GM13976 (cell line): ENCODE measurements at regions not wholly inside any gene's neighbourhood (a gene's known extent, or its start where the extent isn't known, plus 50 kb on each side); places are given as distances from the start of the nearest gene placed in this dataset.

ENCODE experiments used
- DNase-seq: peaks from one replicate; pipeline ENCODE4 v3.0.0; 2012; ENCODE audit warnings: low spot score
- in situ Hi-C: fragments of 300-500 bp; cut with MboI; formaldehyde crosslinking; loops from one replicate; pipeline ENCODE4 v1.12.0; 2022; ENCODE audit warnings: low sequenced_read_pairs, mixed read lengths, inconsistent platforms; ENCODE audit not compliant: unreplicated experiment
- TF ChIP-seq, protein P1 (sequence below): IDR thresholded peaks from 2 replicates; pipeline ENCODE4 v1.5.1; 2012; ENCODE audit warnings: borderline replicate concordance, mild to moderate bottlenecking; ENCODE audit not compliant: insufficient read depth; ENCODE audit errors: extremely low read depth, missing control alignments, control extremely low read depth

DNA sequence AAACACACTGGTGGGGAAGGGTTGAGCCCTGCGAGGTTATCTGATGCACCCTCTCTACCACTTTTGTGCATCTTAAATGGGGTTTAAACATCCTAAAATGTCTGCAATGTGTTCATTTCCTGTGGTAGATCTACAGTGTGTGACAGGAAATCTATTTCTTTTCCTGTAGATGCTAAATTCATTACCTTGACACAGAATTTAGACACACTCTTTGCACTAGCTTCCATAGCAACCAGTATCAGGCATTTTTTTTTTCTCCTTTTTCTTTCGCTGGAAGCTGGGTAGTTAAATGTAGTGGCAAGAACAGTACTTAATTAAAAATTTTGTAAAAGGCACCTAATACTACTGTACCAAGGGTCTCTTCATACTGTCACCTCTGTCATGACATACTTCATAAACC is 141.1 kb downstream of the RFPL4B start:
- DNase-seq: no peak
- in situ Hi-C loops: no loop called here
- TF ChIP-seq, protein P1, sequence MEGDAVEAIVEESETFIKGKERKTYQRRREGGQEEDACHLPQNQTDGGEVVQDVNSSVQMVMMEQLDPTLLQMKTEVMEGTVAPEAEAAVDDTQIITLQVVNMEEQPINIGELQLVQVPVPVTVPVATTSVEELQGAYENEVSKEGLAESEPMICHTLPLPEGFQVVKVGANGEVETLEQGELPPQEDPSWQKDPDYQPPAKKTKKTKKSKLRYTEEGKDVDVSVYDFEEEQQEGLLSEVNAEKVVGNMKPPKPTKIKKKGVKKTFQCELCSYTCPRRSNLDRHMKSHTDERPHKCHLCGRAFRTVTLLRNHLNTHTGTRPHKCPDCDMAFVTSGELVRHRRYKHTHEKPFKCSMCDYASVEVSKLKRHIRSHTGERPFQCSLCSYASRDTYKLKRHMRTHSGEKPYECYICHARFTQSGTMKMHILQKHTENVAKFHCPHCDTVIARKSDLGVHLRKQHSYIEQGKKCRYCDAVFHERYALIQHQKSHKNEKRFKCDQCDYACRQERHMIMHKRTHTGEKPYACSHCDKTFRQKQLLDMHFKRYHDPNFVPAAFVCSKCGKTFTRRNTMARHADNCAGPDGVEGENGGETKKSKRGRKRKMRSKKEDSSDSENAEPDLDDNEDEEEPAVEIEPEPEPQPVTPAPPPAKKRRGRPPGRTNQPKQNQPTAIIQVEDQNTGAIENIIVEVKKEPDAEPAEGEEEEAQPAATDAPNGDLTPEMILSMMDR: no peak

DNA sequence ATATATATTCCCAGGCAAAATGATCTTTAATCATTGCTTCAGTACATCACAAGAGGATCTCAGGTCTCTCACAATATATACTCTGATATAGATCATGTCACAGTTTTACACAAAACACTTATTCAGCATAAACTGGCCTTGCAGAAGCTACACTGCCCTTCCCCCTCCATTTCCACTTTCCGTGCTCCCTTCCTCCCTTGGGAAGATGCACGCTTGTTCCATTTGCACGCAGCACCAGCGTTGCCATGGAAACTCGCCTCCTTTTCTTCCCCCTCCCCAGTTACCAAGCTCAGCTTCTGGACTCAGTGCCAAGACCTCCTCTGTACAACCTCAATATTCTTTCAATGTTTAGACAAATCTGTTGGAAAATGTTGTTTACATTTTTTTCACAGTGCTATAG is 154.6 kb downstream of the RFPL4B start:
- no peak for DNase-seq
- in situ Hi-C loops: no loop called here
- TF ChIP-seq, protein P1: no peak

DNA sequence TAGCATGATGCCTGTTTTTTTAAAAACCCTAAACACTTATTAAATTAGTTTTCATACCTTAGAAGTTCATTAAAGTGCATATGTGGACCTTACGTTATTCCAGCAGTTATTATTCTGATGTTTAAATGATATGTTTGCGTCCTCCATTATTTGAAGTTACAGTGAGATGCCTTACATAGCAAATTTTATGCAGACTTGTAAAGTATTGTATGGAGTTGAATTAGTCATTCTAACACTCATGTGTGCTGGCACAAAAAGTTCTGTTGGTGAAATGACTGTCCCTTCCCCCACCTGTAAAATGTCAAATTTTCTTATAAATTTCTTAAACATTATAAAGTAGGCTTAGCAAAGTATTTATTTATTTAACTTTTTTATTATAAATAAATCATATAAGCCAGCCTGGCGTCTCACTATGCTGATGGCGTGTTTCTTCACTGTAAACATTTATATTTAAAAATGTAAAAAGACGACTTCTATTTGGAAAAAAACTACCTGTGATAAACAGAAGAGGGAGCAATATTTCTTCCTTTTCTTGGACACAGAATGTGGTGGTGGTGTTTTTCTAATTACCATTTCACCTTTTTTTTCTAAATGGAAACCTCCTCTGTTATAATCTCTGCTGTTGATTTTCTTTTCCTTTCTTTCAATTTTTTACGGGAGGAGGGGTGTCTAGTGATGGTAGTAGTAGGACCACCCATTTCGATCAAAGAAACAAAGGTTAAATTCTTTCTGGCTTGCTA is 155.4 kb downstream of the RFPL4B start:
- in situ Hi-C loops: no loop called here
- TF ChIP-seq, protein P1: no peak
- DNase-seq: no peak

DNA sequence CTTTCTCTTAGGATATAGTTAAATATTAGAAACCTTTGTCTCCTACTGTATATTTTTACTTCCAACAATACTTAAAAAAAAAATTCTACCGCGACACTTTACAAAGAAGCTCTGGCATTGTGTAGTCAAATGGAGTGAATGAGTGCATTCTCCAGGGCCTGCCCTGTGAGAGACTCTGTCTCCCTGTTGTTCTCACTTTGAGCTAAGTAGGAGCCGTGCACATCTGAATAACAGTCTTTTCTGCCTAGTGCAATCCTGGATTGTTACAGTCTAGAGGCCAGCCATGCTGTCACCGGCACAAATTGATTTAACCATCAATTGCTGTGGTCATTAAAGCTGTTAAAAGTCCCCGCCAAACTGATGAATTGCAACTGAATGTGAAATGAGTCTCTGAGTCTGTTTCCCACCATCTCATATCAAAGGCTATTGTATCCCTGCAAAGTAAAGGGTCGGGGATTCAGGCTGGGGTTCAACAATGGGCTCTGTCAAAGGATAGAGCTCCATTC is 156.0 kb downstream of the RFPL4B start:
- in situ Hi-C loops: no loop called here
- TF ChIP-seq, protein P1: no peak
- DNase-seq: no peak

DNA sequence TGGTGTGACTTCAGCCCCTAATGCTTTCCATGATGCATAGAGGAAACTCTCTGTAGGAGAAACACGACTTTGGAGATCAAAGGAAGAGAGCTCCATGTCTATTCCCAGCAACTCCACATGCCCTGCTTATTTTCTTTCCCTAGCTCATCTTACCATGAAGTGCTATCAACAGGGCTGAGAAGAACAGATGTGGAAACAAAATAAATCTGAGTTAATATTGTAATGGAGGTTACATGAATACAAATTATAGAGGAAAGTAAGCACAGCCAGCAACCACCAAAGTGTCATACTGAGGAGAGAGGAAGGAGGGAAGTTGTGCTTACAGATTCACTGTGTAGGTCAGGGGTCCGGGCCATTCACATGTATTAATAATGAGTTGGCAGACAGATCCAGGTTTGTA is 157.5 kb downstream of the RFPL4B start:
- DNase-seq: no peak
- TF ChIP-seq, protein P1: no peak
- in situ Hi-C loops: no loop called here

DNA sequence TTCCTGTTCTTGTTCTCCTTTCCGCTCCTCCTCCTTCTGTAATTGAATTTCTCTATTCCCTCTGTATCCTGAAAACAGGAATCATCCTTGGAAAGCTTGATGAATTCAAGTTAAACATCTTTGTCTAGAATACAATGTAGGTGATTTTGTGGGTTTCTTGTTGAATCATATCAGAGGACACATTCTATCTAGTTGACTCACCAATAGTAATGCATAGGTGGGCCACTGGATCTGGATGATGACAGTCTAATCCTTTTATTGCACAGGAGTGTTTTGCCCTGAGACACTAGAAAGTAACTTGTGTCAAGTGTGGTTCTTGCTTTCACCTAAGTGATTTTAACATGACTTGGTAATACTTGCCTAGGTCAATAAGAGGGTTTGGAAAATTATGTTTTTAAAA is 164.3 kb downstream of the RFPL4B start:
- no peak for DNase-seq
- TF ChIP-seq, protein P1: no peak
- in situ Hi-C loops: no loop called here
